ENCODE measurements at regions not wholly inside any gene's neighbourhood (a gene's known extent, or its start where the extent isn't known, plus 50 kb on each side); places are given as distances from the start of the nearest gene placed in this dataset.

DNA sequence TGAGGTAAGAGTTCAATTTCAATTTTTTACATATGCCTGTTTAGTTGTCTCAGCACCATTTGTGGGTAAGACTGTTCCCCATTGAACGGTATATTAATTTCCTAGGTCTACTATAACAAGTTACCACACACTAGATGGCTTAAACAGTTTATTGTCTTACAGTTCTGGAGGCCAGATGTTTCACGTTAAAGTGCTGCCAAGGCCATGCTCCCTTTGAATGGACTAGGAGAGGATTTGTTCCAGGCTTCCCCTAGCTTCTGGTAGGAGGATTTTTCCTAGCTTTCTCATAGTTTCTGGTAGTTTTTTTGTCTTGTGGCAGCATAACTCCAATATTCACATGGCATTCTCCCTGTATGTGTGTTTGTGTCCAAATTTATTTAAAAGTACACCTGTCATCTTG, 149.3 kb upstream of the CYSLTR1 start:
- no peak for FAIRE-seq

DNA sequence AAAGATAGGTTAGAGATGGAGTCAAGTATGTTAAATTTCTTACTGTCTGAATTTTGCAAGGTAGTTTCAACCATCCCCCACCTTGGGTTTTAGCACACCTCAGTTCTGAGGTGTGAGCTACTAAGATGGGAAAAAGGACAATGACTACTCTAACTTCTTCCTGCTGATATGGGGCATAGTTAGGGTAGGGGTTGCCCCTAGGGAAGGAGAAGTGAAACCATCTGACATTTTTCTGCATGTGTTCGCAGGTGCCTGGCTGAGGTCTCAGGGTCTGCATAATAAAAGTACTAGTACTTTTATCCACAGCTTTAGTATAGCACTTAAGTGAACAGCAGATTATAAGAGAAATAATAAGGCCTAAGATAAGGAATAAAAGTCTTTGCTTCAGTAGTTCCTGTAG, 129.5 kb upstream of the CYSLTR1 start:
- FAIRE-seq = no peak

DNA sequence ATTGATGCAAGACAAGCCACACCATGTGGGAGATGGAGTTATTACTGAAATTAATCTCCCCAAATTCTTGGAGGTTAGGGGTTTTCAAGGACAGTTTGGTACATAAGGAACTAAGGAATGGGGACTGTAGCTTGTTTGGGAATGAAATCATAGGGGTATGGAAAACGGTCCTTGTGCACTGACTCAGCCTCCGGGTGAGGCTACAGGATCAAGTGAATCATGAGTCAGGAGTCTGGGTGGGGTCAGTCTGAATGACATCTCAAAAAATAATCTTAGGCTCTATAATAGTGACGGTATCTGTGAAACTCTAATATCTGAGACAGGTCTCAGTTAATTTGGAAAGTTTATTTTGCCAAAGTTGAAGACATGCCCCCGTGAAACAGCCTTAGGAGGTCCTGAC, 128.5 kb upstream of the CYSLTR1 start:
- no peak for FAIRE-seq

DNA sequence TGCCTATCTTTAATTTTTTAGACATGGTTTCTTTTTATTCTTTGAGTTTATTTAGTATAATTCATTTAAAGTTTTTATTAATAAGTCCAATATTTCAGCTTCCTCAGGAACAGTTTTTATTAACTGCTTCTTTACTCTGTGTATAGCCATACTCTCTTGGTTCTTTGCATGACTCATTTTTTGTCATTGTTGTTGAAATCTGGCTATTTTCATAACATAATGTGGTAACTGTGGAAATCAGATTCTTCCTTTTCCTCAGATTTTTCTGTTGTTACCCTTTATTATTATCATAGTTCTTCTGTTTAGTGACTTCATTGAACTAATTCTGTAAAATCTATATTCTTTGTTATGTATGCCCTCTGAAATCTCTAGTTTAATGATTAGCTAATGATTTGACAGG, 124.9 kb upstream of the CYSLTR1 start:
- no peak for FAIRE-seq

DNA sequence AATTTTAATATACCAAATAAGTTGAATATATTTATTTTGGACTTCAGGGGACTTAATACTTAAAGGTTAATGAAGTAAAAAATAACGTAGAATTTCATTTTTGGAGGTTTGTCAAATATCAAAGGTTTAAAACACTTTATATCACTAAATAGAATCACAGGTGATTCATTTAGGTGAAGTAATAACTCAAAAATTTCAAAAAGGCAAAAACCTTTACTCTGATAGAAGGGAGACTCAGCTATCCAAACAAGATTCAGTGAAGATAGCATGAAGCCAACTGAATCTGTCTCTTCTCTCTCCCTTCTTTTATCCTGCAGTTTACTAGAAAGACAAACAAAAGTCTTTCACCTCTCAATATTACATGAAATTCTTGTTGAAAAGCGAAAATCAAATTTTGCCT, 110.2 kb upstream of the CYSLTR1 start:
- no peak for FAIRE-seq

DNA sequence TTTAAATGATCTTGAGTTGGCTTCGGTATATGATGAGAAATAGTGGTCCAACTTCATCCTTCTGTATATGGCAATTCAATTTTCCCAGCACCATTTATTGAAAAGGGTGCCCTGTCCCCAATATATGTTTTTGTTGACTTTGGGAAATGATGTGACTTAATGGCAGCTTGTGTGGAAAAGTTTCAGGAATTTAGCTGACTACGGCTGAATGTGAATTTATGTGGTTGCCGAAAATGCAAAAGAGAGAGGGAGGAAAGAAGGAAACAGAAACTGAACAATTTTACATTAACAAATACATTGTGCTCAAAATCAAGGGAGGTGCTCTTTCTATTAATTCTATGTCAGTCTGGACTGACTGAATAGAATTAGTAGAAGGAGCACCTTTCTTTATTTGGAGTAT, 101.8 kb upstream of the CYSLTR1 start:
- no peak for FAIRE-seq

DNA sequence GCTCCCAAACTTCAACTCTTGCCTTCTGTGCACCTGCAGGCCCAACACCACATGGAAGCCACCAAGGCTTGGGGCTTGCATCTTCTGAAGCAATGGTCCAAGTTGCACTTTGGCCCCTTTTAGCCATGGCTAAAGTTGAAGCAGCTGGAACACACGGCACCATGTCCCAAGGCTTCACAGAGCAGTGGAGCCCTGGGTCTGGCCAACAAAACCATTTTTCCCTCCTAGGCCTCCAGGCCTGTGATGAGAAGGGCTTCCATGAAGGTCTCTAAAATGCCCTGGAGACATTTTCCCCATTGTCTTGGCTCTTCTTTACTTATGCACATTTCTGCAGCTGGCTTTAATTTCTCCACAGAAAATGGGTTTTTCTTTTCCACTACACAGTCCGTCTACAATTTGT, 61.3 kb upstream of the CYSLTR1 start:
- no peak for FAIRE-seq

DNA sequence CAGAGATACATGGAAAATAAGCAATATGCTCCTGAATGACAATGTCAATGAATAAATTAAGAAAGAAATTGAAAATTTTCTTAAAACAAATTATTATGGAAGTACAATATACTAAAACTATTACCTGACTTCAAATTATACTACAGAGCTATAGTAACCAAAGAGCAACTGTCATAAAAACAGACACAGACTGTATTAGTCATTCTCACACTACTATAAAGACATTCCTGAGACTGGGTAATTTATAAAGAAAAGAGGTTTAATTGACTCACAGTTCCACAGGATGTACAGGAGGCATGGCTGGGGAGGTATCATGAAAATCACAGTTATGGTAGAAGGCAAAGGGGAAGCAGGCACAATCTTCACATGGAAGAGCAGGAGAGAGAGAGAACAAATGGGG, 60.0 kb upstream of the CYSLTR1 start:
- no peak for FAIRE-seq

DNA sequence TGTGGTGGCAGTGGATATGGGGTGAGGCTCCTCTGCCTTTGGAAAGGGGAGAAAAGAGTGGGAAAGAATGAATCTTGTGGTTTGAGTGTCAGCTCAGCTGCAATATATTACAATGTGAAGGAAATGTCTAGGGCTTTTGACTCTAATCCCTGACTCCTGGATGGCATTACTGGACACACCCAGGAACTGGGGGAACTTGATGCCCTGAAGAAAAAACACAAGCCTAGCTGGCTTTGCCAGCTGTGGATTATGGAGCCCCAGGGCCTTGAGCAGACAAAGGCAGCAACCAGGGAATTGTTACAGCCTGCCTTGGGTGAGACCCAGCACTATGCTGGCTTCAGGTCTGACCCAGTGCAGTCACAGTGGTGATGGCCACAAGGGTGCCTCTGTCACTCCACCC, 57.1 kb upstream of the CYSLTR1 start:
- no peak for FAIRE-seq

DNA sequence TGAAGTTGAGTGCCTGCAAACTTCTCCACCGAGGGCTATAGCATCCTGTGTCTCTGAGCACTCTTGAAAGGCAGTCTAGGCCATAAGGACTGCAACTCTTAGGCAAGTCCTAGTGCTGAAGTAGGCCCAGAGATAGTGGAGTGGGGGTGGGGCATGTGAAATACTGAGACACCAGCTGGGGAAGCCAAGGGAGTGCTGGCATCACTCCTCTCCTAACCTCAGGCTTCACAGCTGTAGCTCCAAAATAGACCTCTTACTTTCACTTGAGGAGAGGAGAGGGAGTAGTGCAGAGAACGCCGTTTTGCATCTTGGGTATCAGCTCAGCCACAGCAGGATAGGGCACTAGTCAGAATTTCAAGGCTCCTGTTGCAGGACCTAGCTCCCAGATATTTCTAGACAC, 56.2 kb upstream of the CYSLTR1 start:
- FAIRE-seq = no peak

DNA sequence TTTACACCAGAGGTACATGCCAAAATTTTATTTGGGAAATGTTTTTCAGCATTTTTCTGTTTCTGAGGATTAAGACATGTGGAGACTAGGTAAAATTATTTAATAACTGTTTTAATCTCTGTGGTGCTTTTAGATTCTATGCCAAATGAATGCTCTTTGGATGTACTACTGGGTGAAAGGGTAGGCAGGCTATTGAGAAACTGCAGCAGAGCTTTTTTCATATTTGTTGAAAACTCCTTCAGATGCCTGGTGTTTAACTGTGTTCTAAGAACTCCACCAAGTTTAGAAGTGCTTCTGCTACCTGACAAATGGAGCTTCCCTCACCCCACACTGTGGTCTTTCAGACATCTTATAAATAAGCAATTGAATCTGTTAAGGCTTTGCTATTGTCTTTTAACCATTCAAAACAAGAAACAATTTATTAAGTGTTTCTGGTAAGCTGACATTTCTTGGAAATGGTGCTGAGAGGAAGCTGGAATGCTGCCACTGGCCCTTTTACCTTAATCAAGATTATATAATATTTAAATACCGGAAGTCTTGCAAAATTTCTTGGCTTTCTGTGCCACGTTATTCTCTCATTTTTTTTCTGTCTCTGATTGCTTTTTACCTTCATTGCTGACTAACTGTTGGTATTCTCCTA, 51.2 kb upstream of the CYSLTR1 start:
- FAIRE-seq = no peak

All from A204.1 (cell line).